IPS-18c (cell line): ENCODE measurements at regions not wholly inside any gene's neighbourhood (a gene's known extent, or its start where the extent isn't known, plus 50 kb on each side); places are given as distances from the start of the nearest gene placed in this dataset.
"Not testable (repeated sequence)": the region's sequence is repeated elsewhere in the genome, so short reads cannot be mapped to it uniquely, and the experiment has no call there.

Experiments used
- H3K4me3 ChIP-seq: 2 replicates; pipeline ENCODE4 v1.7.0; 2013; ENCODE audit warnings: low read depth, mild to moderate bottlenecking, low read length, moderate library complexity; ENCODE audit not compliant: insufficient read depth
- H3K9me3 ChIP-seq: one replicate; pipeline ENCODE4 v1.6.1; 2013; ENCODE audit warnings: mild to moderate bottlenecking, low read length, moderate library complexity; ENCODE audit not compliant: control insufficient read depth, insufficient read depth

- H3K4me3 ChIP-seq: no peak overlapping the region
- no peaks in the 10 kb centered on the region for H3K9me3 ChIP-seq
Measured at GRCh38 chr18:10140461-10141282, 226.9 kb downstream of the VAPA start.

GRCh38 chr18:10141559-10141958 lies 227.7 kb downstream of the VAPA start:
- H3K4me3 ChIP-seq: no peak overlapping the region
- H3K9me3 ChIP-seq: no peaks in the 10 kb centered on the region

GRCh38 chr18:10142056-10142455 lies 228.2 kb downstream of the VAPA start:
- no peaks in the 10 kb centered on the region for H3K9me3 ChIP-seq

GRCh38 chr18:10142496-10143160 lies 228.8 kb downstream of the VAPA start:
- Histone ChIP-seq H3K4me3 (no peak overlapping the region), H3K9me3 (no peaks in the 10 kb centered on the region)

More at GRCh38 chr18:10142056-10142455, 228.2 kb downstream of the VAPA start:
- H3K4me3 ChIP-seq: no peak overlapping the region

- Histone ChIP-seq H3K4me3 (no peak overlapping the region), H3K9me3 (no peaks in the 10 kb centered on the region)
Measured at GRCh38 chr18:10143596-10143995, 229.8 kb downstream of the VAPA start.

- Histone ChIP-seq H3K4me3 (no peak overlapping the region), H3K9me3 (no peaks in the 10 kb centered on the region)
Measured at GRCh38 chr18:10145546-10145945, 231.7 kb downstream of the VAPA start.

- no peaks in the 10 kb centered on the region for H3K9me3 ChIP-seq
Measured at GRCh38 chr18:10147226-10147625, 233.4 kb downstream of the VAPA start.

GRCh38 chr18:10147752-10148151 lies 233.9 kb downstream of the VAPA start:
- Histone ChIP-seq H3K4me3 (no peak overlapping the region), H3K9me3 (no peaks in the 10 kb centered on the region)

More at GRCh38 chr18:10147226-10147625, 233.4 kb downstream of the VAPA start:
- H3K4me3 ChIP-seq: no peak overlapping the region

GRCh38 chr18:10148189-10148929 lies 234.5 kb downstream of the VAPA start:
- Histone ChIP-seq H3K9me3 (no peaks in the 10 kb centered on the region), H3K4me3 (no peak overlapping the region)

- H3K4me3 ChIP-seq: no peak overlapping the region
- no peaks in the 10 kb centered on the region for H3K9me3 ChIP-seq
Measured at GRCh38 chr18:10149768-10150556, 236.1 kb downstream of the VAPA start.

GRCh38 chr18:10150576-10150975 lies 236.8 kb downstream of the VAPA start:
- not testable (repeated sequence) for H3K9me3 ChIP-seq, H3K4me3 ChIP-seq

GRCh38 chr18:10152475-10152874 lies 238.7 kb downstream of the VAPA start:
- H3K4me3 ChIP-seq: no peak overlapping the region
- H3K9me3 ChIP-seq: no peaks in the 10 kb centered on the region

GRCh38 chr18:10153924-10154752 lies 240.3 kb downstream of the VAPA start:
- no peaks in the 10 kb centered on the region for H3K9me3 ChIP-seq
- H3K4me3 ChIP-seq: no peak overlapping the region

- Histone ChIP-seq H3K9me3 (no peaks in the 10 kb centered on the region), H3K4me3 (no peak overlapping the region)
Measured at GRCh38 chr18:10157706-10158105, 243.9 kb downstream of the VAPA start.

GRCh38 chr18:10160251-10160650 lies 246.4 kb downstream of the VAPA start:
- H3K4me3 ChIP-seq: no peak overlapping the region
- H3K9me3 ChIP-seq: no peaks in the 10 kb centered on the region

GRCh38 chr18:10161315-10161714 lies 247.5 kb downstream of the VAPA start:
- H3K4me3 ChIP-seq: no peak overlapping the region

More at GRCh38 chr18:10161315-10161714, 247.5 kb downstream of the VAPA start:
- H3K9me3 ChIP-seq: no peaks in the 10 kb centered on the region
